ENCODE measurements at regions not wholly inside any gene's neighbourhood (a gene's known extent, or its start where the extent isn't known, plus 50 kb on each side); places are given as distances from the start of the nearest gene placed in this dataset.

DNA sequence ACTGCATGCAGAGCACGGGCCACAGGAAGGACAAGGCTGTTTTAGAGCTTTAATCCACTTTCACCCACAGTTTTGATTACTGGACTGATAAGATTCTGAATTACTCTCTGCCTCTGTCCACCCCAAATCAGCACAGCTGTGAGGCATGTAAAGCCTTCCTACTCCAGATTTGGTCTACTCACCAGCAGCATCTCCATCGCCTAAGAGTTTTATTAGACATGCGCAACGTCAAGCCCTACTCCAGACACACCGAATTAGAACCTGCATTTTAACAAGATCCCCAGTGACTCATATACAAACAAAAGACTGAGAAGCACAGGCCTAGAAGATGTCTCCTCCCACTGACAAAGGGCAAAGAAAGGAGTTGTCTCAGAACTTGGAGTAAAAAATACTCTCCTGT, 221.2 kb downstream of the TUSC7 start:
- TF ChIP-seq ZNF114 (CRISPR knock-in tag; IDR thresholded peaks at IDR 0.05) (no peak), JUNB (IDR thresholded peaks at IDR 0.05; ENCODE audit: unreplicated experiment) (no peak), ETS1 (IDR thresholded peaks at IDR 0.05) (no peak), POLR2AphosphoS5 (IDR thresholded peaks at IDR 0.05; ENCODE audit: low read depth) (no peak), EZH2 (IDR thresholded peaks at IDR 0.05; ENCODE audit: low read depth, unreplicated experiment) (no peak), NANOG (IDR thresholded peaks at IDR 0.05; ENCODE audit: borderline replicate concordance) (no peak), CREB1 (CRISPR knock-in tag; IDR thresholded peaks at IDR 0.05; ENCODE audit: low read depth) (no peak)
- TF ChIP-seq, protein P1, sequence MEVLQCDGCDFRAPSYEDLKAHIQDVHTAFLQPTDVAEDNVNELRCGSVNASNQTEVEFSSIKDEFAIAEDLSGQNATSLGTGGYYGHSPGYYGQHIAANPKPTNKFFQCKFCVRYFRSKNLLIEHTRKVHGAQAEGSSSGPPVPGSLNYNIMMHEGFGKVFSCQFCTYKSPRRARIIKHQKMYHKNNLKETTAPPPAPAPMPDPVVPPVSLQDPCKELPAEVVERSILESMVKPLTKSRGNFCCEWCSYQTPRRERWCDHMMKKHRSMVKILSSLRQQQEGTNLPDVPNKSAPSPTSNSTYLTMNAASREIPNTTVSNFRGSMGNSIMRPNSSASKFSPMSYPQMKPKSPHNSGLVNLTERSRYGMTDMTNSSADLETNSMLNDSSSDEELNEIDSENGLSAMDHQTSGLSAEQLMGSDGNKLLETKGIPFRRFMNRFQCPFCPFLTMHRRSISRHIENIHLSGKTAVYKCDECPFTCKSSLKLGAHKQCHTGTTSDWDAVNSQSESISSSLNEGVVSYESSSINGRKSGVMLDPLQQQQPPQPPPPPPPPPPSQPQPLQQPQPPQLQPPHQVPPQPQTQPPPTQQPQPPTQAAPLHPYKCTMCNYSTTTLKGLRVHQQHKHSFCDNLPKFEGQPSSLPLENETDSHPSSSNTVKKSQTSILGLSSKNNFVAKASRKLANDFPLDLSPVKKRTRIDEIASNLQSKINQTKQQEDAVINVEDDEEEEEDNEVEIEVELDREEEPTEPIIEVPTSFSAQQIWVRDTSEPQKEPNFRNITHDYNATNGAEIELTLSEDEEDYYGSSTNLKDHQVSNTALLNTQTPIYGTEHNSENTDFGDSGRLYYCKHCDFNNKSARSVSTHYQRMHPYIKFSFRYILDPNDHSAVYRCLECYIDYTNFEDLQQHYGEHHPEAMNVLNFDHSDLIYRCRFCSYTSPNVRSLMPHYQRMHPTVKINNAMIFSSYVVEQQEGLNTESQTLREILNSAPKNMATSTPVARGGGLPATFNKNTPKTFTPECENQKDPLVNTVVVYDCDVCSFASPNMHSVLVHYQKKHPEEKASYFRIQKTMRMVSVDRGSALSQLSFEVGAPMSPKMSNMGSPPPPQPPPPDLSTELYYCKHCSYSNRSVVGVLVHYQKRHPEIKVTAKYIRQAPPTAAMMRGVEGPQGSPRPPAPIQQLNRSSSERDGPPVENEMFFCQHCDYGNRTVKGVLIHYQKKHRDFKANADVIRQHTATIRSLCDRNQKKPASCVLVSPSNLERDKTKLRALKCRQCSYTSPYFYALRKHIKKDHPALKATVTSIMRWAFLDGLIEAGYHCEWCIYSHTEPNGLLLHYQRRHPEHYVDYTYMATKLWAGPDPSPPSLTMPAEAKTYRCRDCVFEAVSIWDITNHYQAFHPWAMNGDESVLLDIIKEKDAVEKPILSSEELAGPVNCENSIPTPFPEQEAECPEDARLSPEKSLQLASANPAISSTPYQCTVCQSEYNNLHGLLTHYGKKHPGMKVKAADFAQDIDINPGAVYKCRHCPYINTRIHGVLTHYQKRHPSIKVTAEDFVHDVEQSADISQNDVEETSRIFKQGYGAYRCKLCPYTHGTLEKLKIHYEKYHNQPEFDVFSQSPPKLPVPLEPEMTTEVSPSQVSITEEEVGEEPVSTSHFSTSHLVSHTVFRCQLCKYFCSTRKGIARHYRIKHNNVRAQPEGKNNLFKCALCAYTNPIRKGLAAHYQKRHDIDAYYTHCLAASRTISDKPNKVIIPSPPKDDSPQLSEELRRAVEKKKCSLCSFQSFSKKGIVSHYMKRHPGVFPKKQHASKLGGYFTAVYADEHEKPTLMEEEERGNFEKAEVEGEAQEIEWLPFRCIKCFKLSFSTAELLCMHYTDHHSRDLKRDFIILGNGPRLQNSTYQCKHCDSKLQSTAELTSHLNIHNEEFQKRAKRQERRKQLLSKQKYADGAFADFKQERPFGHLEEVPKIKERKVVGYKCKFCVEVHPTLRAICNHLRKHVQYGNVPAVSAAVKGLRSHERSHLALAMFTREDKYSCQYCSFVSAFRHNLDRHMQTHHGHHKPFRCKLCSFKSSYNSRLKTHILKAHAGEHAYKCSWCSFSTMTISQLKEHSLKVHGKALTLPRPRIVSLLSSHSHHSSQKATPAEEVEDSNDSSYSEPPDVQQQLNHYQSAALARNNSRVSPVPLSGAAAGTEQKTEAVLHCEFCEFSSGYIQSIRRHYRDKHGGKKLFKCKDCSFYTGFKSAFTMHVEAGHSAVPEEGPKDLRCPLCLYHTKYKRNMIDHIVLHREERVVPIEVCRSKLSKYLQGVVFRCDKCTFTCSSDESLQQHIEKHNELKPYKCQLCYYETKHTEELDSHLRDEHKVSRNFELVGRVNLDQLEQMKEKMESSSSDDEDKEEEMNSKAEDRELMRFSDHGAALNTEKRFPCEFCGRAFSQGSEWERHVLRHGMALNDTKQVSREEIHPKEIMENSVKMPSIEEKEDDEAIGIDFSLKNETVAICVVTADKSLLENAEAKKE (CRISPR knock-in tag; IDR thresholded peaks at IDR 0.05) = no peak
- TF ChIP-seq, protein P2, sequence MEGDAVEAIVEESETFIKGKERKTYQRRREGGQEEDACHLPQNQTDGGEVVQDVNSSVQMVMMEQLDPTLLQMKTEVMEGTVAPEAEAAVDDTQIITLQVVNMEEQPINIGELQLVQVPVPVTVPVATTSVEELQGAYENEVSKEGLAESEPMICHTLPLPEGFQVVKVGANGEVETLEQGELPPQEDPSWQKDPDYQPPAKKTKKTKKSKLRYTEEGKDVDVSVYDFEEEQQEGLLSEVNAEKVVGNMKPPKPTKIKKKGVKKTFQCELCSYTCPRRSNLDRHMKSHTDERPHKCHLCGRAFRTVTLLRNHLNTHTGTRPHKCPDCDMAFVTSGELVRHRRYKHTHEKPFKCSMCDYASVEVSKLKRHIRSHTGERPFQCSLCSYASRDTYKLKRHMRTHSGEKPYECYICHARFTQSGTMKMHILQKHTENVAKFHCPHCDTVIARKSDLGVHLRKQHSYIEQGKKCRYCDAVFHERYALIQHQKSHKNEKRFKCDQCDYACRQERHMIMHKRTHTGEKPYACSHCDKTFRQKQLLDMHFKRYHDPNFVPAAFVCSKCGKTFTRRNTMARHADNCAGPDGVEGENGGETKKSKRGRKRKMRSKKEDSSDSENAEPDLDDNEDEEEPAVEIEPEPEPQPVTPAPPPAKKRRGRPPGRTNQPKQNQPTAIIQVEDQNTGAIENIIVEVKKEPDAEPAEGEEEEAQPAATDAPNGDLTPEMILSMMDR (conservative IDR thresholded peaks at IDR 0.05; ENCODE audit: low read depth in 2 of 2) = no peak
- no peaks in the 10 kb centered on the region for H3K79me2 ChIP-seq (replicated peaks; ENCODE audit: insufficient read depth)
- no peak for DNase-seq (ENCODE audit: low spot score)
- H4K20me1 ChIP-seq (replicated peaks; ENCODE audit: insufficient read depth) = no peaks in the 10 kb centered on the region
- H3K27ac ChIP-seq (ENCODE audit: low read depth) = no peak overlapping the region
- Mint-ChIP-seq H3K4me3 (no peak overlapping the region), H3K27ac (no peak overlapping the region), H3K27me3 (ENCODE audit: insufficient read depth, low read depth, poor library complexity) (no peaks in the 10 kb centered on the region), H3K9me3 (peaks cover 12% of the 10 kb centered on the region), H3K4me1 (peaks cover 2% of the 10 kb centered on the region; the same call in 2 of the 3 replicates), H3K36me3 (ENCODE audit: low read depth) (peaks cover 7% of the 10 kb centered on the region; the same call in 1 of the 3 replicates)
- no peak overlapping the region for H3K4me2 ChIP-seq
- no peak overlapping the region for H3K4me3 ChIP-seq
- no peak for ATAC-seq
- H3K9me2 ChIP-seq (ENCODE audit: insufficient read depth) = 0 out of 2 replicates have a peak, but pooled peaks cover 3% of the 10 kb centered on the region
- H2AFZ ChIP-seq = peak overlapping the region; percentile 72; the same call in 1 of the 2 replicates
- no peaks in the 10 kb centered on the region for H3K4me1 ChIP-seq (ENCODE audit: insufficient read depth)
- no peaks in the 10 kb centered on the region for H3K27me3 ChIP-seq (ENCODE audit: insufficient read depth)
- no peaks in the 10 kb centered on the region for H3F3A ChIP-seq (replicated peaks; ENCODE audit: low read depth)
- no peaks in the 10 kb centered on the region for H3K36me3 ChIP-seq (ENCODE audit: insufficient read depth)

All from GM23338 (cell line).